ENCODE measurements at regions not wholly inside any gene's neighbourhood (a gene's known extent, or its start where the extent isn't known, plus 50 kb on each side); places are given as distances from the start of the nearest gene placed in this dataset.
"Not testable (repeated sequence)": the region's sequence is repeated elsewhere in the genome, so short reads cannot be mapped to it uniquely, and the experiment has no call there.

DNA sequence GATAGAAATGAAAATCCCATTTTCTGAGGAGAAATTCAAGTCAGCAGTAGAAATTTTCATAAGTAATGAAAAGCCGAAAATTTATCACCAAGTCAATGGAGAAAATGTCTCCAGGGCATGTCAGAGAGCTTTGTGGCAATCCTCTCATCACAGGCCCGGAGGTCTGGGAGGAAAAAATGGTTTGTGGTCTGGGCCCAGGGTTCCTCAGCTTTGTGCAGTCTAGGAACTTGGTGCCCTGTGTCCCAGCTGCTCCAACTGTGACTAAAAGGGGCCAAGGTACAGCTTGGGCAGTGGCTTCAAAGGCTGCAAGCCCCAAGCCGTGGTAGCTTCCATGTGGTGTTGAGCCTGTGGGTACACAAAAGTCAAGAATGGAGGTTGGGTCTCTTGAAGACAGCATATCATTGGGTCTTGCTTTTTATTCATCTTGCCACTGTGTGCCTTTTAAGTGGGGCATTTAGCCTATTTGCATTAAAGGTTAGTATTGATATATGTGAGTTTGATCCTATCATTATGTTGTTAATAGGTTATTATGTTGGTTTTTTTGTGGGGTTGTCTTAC is 608.5 kb downstream of the PDHA2 start:
- no peak for DNase-seq
- Histone ChIP-seq H3K27ac (no peak overlapping the region), H3K9me3 (no peaks in the 10 kb centered on the region), H3K9ac (ENCODE audit: low read depth in 2 of 2, low read length in 2 of 2) (no peak overlapping the region), H3K36me3 (no peaks in the 10 kb centered on the region), H3K4me3 (no peak overlapping the region), H3K4me1 (no peaks in the 10 kb centered on the region), H3K27me3 (no peaks in the 10 kb centered on the region)
- TF ChIP-seq, protein P1, sequence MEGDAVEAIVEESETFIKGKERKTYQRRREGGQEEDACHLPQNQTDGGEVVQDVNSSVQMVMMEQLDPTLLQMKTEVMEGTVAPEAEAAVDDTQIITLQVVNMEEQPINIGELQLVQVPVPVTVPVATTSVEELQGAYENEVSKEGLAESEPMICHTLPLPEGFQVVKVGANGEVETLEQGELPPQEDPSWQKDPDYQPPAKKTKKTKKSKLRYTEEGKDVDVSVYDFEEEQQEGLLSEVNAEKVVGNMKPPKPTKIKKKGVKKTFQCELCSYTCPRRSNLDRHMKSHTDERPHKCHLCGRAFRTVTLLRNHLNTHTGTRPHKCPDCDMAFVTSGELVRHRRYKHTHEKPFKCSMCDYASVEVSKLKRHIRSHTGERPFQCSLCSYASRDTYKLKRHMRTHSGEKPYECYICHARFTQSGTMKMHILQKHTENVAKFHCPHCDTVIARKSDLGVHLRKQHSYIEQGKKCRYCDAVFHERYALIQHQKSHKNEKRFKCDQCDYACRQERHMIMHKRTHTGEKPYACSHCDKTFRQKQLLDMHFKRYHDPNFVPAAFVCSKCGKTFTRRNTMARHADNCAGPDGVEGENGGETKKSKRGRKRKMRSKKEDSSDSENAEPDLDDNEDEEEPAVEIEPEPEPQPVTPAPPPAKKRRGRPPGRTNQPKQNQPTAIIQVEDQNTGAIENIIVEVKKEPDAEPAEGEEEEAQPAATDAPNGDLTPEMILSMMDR (IDR thresholded peaks at IDR 0.05) = no peak
- intact Hi-C loops (cut with DNase I) = no loop called here

DNA sequence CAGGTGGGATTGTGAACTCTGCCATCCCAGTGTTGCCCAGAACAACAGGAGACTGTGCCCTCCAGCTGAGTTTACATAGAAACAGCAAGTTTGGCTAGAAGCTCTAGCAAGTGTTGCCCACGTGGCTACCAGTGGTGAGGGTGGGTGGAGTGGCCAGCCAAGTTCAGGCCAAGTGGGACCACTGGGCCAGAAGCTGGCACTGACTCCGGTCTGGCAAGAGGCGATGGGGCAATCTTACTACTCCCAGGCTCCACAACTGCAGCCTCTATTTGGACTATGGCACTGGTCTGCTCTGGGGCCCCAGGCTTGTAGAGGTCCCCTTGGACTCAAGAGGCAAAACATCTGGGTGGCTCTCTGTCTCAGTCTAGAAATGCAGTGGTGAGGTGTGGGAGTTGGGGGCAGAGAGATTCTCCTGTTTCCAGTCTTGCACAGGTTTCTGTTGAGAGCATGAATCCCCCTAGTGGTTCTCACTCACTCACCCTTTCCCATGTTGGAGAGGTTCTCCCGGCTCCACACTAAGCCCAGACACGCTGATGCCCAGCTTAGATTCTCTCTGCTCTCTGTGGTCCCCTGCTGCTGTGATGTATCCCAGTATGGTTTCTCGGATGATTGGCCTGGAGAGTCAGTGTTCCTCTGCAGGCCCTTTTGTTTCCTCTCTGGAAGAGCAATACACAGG is 615.3 kb downstream of the PDHA2 start:
- H3K36me3 ChIP-seq = no peaks in the 10 kb centered on the region
- DNase-seq = no peak
- H3K4me3 ChIP-seq = no peak overlapping the region
- H3K4me1 ChIP-seq = no peaks in the 10 kb centered on the region
- TF ChIP-seq, protein P1 (IDR thresholded peaks at IDR 0.05) = no peak
- no peaks in the 10 kb centered on the region for H3K9me3 ChIP-seq
- H3K27ac ChIP-seq = no peak overlapping the region
- H3K27me3 ChIP-seq = no peaks in the 10 kb centered on the region
- intact Hi-C loops (cut with DNase I) = no loop called here
- no peak overlapping the region for H3K9ac ChIP-seq (ENCODE audit: low read depth in 2 of 2, low read length in 2 of 2)

DNA sequence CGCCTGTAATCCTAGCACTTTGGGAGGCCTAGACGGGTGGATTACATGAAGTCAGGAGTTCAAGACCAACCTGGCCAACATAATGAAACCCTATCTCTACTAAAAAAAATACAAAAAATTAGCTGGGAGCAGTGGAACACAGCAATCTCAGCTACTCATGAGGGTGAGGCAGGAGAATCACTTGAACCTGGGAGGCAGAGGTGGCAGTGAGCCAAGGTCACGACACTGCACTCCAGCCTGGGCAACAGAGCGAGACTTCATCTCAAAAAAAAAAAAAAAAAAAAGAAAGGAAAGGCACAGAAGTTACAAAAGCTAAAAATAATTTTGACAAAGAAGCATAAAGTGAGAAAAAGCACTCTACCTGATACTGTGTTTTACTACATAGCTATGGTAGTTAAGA is 618.1 kb downstream of the PDHA2 start:
- intact Hi-C loops (cut with DNase I); H3K4me1 ChIP-seq; H3K9ac ChIP-seq (ENCODE audit: low read depth in 2 of 2, low read length in 2 of 2); H3K36me3 ChIP-seq; H3K9me3 ChIP-seq; H3K4me3 ChIP-seq; H3K27ac ChIP-seq; DNase-seq; H3K27me3 ChIP-seq: not testable (repeated sequence)

DNA sequence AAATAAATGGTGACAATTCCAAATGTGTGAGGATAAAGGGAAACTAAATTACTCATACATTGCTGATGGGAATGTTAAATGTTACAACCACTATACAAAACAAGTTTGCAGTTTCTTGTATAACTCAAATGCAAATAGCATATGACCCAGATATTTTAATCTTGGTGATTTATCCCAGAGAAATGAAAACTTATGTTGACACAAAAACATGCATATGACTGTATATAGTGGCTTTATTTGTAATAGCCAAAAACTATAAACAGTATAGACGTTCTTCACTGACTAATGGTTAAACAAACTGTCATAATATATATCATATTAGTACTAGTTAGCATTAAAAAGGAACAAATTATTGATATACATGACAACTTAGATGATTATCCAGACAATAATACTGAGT is 619.2 kb downstream of the PDHA2 start:
- TF ChIP-seq, protein P1 (IDR thresholded peaks at IDR 0.05) = no peak
- Histone ChIP-seq H3K9ac (ENCODE audit: low read depth in 2 of 2, low read length in 2 of 2) (no peak overlapping the region), H3K27ac (no peak overlapping the region), H3K36me3 (no peaks in the 10 kb centered on the region), H3K4me3 (no peak overlapping the region), H3K4me1 (no peaks in the 10 kb centered on the region), H3K27me3 (no peaks in the 10 kb centered on the region), H3K9me3 (no peaks in the 10 kb centered on the region)
- no peak for DNase-seq
- intact Hi-C loops (cut with DNase I) = no loop called here

DNA sequence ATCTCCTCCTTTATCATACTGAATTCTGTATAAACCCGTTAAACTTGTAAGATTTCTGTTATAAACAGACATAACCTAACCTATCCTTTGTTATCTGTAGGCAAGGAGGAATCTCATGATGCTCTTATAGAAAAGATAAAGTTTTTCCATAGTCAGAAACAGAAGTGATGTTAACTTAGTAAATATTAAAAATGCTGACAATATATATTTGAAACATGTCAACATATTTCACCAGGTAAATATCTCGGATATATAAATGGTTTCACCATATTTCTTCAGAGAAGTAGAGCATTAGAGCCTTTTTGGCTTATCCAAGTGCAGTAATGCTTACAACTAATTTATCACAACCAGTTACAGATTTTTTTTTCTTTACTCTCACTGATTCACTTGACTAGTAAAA is 625.9 kb downstream of the PDHA2 start:
- H3K36me3 ChIP-seq = no peaks in the 10 kb centered on the region
- TF ChIP-seq, protein P1 (IDR thresholded peaks at IDR 0.05) = no peak
- intact Hi-C loops (cut with DNase I) = no loop called here

More for the DNA sequence above, 625.9 kb downstream of the PDHA2 start:
- Histone ChIP-seq H3K4me3 (no peak overlapping the region), H3K4me1 (no peaks in the 10 kb centered on the region), H3K27ac (no peak overlapping the region), H3K27me3 (no peaks in the 10 kb centered on the region), H3K9me3 (no peaks in the 10 kb centered on the region), H3K9ac (ENCODE audit: low read depth in 2 of 2, low read length in 2 of 2) (no peak overlapping the region)
- no peak for DNase-seq
